CD4-positive, alpha-beta T cell (primary cell): ENCODE measurements at regions not wholly inside any gene's neighbourhood (a gene's known extent, or its start where the extent isn't known, plus 50 kb on each side); places are given as distances from the start of the nearest gene placed in this dataset.

ENCODE experiments used
- ATAC-seq: fragments of 200-7000 bp; cut with Tn5 transposase; one replicate; pipeline ENCODE4 v1.10.0; 2022; ENCODE audit warnings: mild to moderate bottlenecking; ENCODE audit not compliant: poor library complexity
- CTCF ChIA-PET: fragments of 350-600 bp; sonication (Branson Sonifier 250); formaldehyde crosslinking; loops from one replicate; lab custom pipeline; 2021; ENCODE audit warnings: antibody characterized with exemption, inconsistent platforms; lab: Charles Lee
- POLR2A ChIA-PET: fragments of 350-600 bp; sonication (Branson Sonifier 250); formaldehyde crosslinking; loops from one replicate; lab custom pipeline; 2021; ENCODE audit warnings: antibody characterized with exemption, inconsistent platforms; lab: Charles Lee
- DNase-seq, 14 experiments: peaks; one replicate each; pipeline ENCODE4 v3.0.0-alpha.2; 2013 to 2020; ENCODE audit warnings: mixed read lengths in 2 of 14
- H3K27ac ChIP-seq, 2 donors: one replicate each; pipeline versions ENCODE4 v1.5.1 to v1.7.0; 2013; ENCODE audit warnings: low read length in 2 of 2, low read depth in 1 of 2, mild to moderate bottlenecking in 1 of 2
- H3K27me3 ChIP-seq, 2 experiments: 1 replicate in 1 of 2; 2 replicates in 1 of 2; pipeline versions ENCODE4 v1.6.1 to v1.7.0; 2013; ENCODE audit warnings: low read length in 2 of 2, control low read depth in 1 of 2, mild to moderate bottlenecking in 1 of 2, moderate library complexity in 1 of 2; ENCODE audit not compliant: insufficient read depth in 2 of 2, control insufficient read depth in 1 of 2
- H3K36me3 ChIP-seq: one replicate; pipeline ENCODE4 v1.6.1; 2013; ENCODE audit warnings: low read length, control low read depth; ENCODE audit not compliant: insufficient read depth
- H3K4me1 ChIP-seq: one replicate; pipeline ENCODE4 v1.6.1; 2013; ENCODE audit warnings: low read length, control low read depth; ENCODE audit not compliant: insufficient read depth
- H3K4me3 ChIP-seq: one replicate; pipeline ENCODE4 v1.5.1; 2013; ENCODE audit warnings: mild to moderate bottlenecking, low read length, moderate library complexity
- H3K9me3 ChIP-seq, 2 experiments: 1 replicate in 1 of 2; 2 replicates in 1 of 2; pipeline versions ENCODE4 v1.6.1 to v1.7.0; 2013; ENCODE audit warnings: low read length in 2 of 2, mild to moderate bottlenecking in 2 of 2, control low read depth in 1 of 2, moderate library complexity in 1 of 2; ENCODE audit not compliant: control insufficient read depth in 1 of 2, insufficient read depth in 1 of 2
- H3K27ac Mint-ChIP-seq: one replicate; pipeline ENCODE4 v1.8.0; 2020; ENCODE audit warnings: mixed read lengths
- H3K27me3 Mint-ChIP-seq: one replicate; pipeline ENCODE4 v1.8.0; 2021; ENCODE audit warnings: mixed read lengths
- H3K36me3 Mint-ChIP-seq: one replicate; pipeline ENCODE4 v1.8.0; 2021; ENCODE audit warnings: low read depth, mixed read lengths
- H3K4me1 Mint-ChIP-seq: one replicate; pipeline ENCODE4 v1.8.0; 2021; ENCODE audit warnings: low read depth, mixed read lengths
- H3K4me3 Mint-ChIP-seq: one replicate; pipeline ENCODE4 v1.8.0; 2020; ENCODE audit warnings: mild to moderate bottlenecking, mixed read lengths
- H3K9me3 Mint-ChIP-seq: one replicate; pipeline ENCODE4 v1.8.0; 2020; ENCODE audit warnings: mixed read lengths
- intact Hi-C, 2 experiments: fragments of 100-400 bp; cut with DNase I in 1 of 2; cut with micrococcal nuclease in 1 of 2; formaldehyde crosslinking; loops; one replicate each; pipeline versions ENCODE4 v1.15.1 to v1.9.0; 2023 to 2025; cut with DNase I, micrococcal nuclease
- TF ChIP-seq, protein P1 (sequence below): fragments of 200-600 bp; IDR thresholded peaks from one replicate; pipeline ENCODE4 v1.8.0; 2022; ENCODE audit warnings: antibody characterized with exemption, mild to moderate bottlenecking

DNA sequence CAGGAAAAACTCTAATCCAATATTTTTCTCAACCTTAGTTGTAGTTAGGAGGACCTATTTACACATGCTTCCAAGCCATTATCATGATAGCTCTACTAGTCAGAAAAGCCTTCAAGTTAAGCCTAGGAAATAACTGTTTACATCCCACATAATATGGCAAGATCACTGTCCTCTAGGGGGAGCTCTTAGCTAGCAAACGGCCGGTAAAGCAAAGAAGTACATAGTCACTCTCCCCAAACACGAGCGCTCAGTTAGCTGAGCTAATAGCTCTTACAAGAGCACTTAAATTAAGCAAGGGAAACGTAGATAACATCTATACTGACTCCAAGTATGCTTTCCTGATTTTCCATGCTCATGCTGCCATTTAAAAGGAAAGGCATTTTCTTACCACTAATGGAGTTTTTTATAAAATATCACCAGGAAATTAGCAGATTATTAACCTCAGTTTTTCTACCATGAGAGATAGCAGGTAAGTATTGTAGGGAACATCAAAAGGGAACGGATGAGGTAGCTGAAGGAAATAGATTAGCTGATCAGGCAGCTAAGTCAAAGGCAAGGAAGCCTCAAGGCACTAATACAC is 100.6 kb upstream of the PABPC3 start:
- CTCF ChIA-PET: interaction anchor here (0.7 to 1.9 kb wide), 6 partner anchors 9 to 381 kb away, joined by 3 to 4 read pairs (median 3); no protein-coding TSS in a partner anchor
- peak; percentile 11 to 80 (median 39) for DNase-seq
- peaks cover 45% of the 10 kb centered on the region for H3K27me3 Mint-ChIP-seq
- peak; percentile 66 for ATAC-seq
- POLR2A ChIA-PET: no interaction called here
- TF ChIP-seq, protein P1, sequence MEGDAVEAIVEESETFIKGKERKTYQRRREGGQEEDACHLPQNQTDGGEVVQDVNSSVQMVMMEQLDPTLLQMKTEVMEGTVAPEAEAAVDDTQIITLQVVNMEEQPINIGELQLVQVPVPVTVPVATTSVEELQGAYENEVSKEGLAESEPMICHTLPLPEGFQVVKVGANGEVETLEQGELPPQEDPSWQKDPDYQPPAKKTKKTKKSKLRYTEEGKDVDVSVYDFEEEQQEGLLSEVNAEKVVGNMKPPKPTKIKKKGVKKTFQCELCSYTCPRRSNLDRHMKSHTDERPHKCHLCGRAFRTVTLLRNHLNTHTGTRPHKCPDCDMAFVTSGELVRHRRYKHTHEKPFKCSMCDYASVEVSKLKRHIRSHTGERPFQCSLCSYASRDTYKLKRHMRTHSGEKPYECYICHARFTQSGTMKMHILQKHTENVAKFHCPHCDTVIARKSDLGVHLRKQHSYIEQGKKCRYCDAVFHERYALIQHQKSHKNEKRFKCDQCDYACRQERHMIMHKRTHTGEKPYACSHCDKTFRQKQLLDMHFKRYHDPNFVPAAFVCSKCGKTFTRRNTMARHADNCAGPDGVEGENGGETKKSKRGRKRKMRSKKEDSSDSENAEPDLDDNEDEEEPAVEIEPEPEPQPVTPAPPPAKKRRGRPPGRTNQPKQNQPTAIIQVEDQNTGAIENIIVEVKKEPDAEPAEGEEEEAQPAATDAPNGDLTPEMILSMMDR: peak; percentile 82
- intact Hi-C loops: loop anchor here (1.0 to 5.0 kb wide), 3 partner anchors 42 to 382 kb away; no protein-coding TSS in a partner anchor
- no peaks in the 10 kb centered on the region for H3K9me3 ChIP-seq
- peaks cover 3 to 16% of the 10 kb centered on the region in 2 experiments for H3K27me3 ChIP-seq
- no peak overlapping the region for H3K4me3 ChIP-seq
- H3K4me1 ChIP-seq: no peaks in the 10 kb centered on the region
- no peaks in the 10 kb centered on the region for H3K9me3 Mint-ChIP-seq
- H3K36me3 Mint-ChIP-seq: no peaks in the 10 kb centered on the region
- H3K27ac ChIP-seq: no peak overlapping the region
- peaks cover 4% of the 10 kb centered on the region for H3K4me1 Mint-ChIP-seq
- no peak overlapping the region for H3K27ac Mint-ChIP-seq
- no peak overlapping the region for H3K4me3 Mint-ChIP-seq
- H3K36me3 ChIP-seq: no peaks in the 10 kb centered on the region

DNA sequence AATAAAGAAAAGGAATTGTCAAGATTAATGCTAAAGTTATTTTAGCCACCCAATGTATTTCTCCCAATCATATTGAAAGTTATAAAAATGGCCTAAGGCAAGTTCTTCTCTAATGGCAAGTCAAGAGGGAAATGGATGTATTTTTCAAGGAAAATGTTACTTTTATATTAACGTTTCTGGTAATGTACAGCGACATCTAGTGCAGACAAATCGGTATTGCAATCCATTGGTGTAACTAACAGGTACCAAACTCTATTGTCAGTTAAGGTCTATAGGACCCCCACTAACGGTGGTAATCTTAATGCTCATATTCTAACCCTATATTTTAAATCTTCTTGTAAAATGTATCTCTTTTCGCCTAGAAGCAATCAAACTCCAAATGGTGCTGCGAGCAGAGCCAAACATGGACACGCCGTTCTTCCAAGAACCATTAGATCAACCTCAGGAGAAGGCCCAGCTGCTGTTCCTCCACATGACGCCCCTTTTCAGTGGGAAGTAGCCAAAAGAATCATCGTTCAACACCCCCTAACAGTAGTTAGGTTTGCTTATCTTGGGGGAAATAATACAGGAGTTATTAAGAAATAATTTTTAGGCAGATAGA is 98.5 kb upstream of the PABPC3 start:
- H3K27ac Mint-ChIP-seq: no peak overlapping the region
- ATAC-seq (no peak), DNase-seq (peak in 5 of 14 experiments; percentile 7 to 55 (median 39))
- Histone ChIP-seq H3K36me3 (no peaks in the 10 kb centered on the region), H3K4me3 (no peak overlapping the region), H3K27me3 (peaks cover 6 to 28% of the 10 kb centered on the region in 2 experiments), H3K27ac (no peak overlapping the region), H3K4me1 (no peaks in the 10 kb centered on the region), H3K9me3 (no peaks in the 10 kb centered on the region)
- H3K36me3 Mint-ChIP-seq: no peaks in the 10 kb centered on the region
- H3K27me3 Mint-ChIP-seq: peaks cover 53% of the 10 kb centered on the region
- H3K9me3 Mint-ChIP-seq: no peaks in the 10 kb centered on the region
- ChIA-PET POLR2A (no interaction called here), CTCF (no interaction called here)
- H3K4me3 Mint-ChIP-seq: no peak overlapping the region
- TF ChIP-seq, protein P1: peak; percentile 78
- peaks cover 4% of the 10 kb centered on the region for H3K4me1 Mint-ChIP-seq
- intact Hi-C loops: loop anchor here in 1 of 2 experiments (5.0 kb wide), 1 partner anchor 380 kb away; no protein-coding TSS in a partner anchor

DNA sequence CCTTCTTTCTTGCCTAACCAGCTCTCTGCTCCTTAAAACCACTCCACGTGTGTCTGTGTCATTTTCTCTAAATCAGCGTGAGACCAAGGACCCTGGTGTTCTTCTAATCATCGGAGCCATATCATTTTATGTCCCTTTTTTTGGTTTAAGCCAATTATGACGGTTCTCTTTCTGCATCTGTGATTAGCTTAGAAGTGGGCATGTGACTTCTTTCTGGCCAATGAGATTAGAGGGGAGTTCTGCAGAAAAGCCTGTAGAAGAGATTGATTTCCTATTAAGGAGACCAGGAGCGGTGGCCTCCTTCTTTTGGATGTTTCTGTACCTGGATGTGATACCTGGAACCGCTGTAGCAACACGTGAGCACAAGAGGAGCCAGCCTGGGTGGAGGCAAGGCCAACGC is 97.5 kb upstream of the PABPC3 start:
- Histone ChIP-seq H3K4me3 (no peak overlapping the region), H3K36me3 (no peaks in the 10 kb centered on the region), H3K9me3 (no peaks in the 10 kb centered on the region), H3K4me1 (no peaks in the 10 kb centered on the region), H3K27me3 (peaks cover 6 to 24% of the 10 kb centered on the region in 2 experiments), H3K27ac (no peak overlapping the region)
- ChIA-PET CTCF (no interaction called here), POLR2A (no interaction called here)
- H3K27ac Mint-ChIP-seq: no peak overlapping the region
- H3K27me3 Mint-ChIP-seq: peaks cover 56% of the 10 kb centered on the region
- DNase-seq (no peak), ATAC-seq (no peak)
- peaks cover 4% of the 10 kb centered on the region for H3K4me1 Mint-ChIP-seq
- no peaks in the 10 kb centered on the region for H3K36me3 Mint-ChIP-seq
- H3K9me3 Mint-ChIP-seq: no peaks in the 10 kb centered on the region
- intact Hi-C loops: loop anchor here in 1 of 2 experiments (5.0 kb wide), 1 partner anchor 379 kb away; no protein-coding TSS in a partner anchor
- no peak overlapping the region for H3K4me3 Mint-ChIP-seq
- TF ChIP-seq, protein P1: no peak
